HepG2 (cell line): ENCODE measurements at regions not wholly inside any gene's neighbourhood (a gene's known extent, or its start where the extent isn't known, plus 50 kb on each side); places are given as distances from the start of the nearest gene placed in this dataset.

Experiments
- ELF3 ChIP-seq: IDR thresholded peaks from 2 replicates; pipeline ENCODE4 v1.6.1; 2016; ENCODE audit warnings: missing genetic modification reagents, missing compliant biosample characterization
- POLR2A ChIP-seq, 2 experiments: IDR thresholded peaks; 2 replicates each; pipeline ENCODE4 v1.6.1; 2011; ENCODE audit warnings: low read depth in 2 of 2, low read length in 2 of 2, mild to moderate bottlenecking in 1 of 2, moderate library complexity in 1 of 2; ENCODE audit not compliant: insufficient read depth in 1 of 2
- POLR2AphosphoS5 ChIP-seq: IDR thresholded peaks from 2 replicates; pipeline ENCODE4 v1.6.1; 2012; ENCODE audit warnings: low read depth, low read length
- ZEB1 ChIP-seq: IDR thresholded peaks from 2 replicates; pipeline ENCODE4 v1.6.1; 2012; ENCODE audit warnings: mild to moderate bottlenecking, low read depth, inconsistent platforms; ENCODE audit not compliant: insufficient replicate concordance
- ZNF672 ChIP-seq: sonication (generic); formaldehyde crosslinking; IDR thresholded peaks from 2 replicates; pipeline ENCODE4 v1.8.1; 2022; ENCODE audit warnings: missing genetic modification reagents
- TF ChIP-seq, protein P1 (sequence below): sonication (generic); formaldehyde crosslinking; IDR thresholded peaks from 2 replicates; pipeline ENCODE4 v1.4.0; 2020; ENCODE audit warnings: missing genetic modification reagents
- TF ChIP-seq, protein P2 (sequence below): sonication (generic); formaldehyde crosslinking; IDR thresholded peaks from 2 replicates; pipeline ENCODE4 v1.5.0; 2020; ENCODE audit warnings: mild to moderate bottlenecking, missing genetic modification reagents, moderate library complexity

DNA sequence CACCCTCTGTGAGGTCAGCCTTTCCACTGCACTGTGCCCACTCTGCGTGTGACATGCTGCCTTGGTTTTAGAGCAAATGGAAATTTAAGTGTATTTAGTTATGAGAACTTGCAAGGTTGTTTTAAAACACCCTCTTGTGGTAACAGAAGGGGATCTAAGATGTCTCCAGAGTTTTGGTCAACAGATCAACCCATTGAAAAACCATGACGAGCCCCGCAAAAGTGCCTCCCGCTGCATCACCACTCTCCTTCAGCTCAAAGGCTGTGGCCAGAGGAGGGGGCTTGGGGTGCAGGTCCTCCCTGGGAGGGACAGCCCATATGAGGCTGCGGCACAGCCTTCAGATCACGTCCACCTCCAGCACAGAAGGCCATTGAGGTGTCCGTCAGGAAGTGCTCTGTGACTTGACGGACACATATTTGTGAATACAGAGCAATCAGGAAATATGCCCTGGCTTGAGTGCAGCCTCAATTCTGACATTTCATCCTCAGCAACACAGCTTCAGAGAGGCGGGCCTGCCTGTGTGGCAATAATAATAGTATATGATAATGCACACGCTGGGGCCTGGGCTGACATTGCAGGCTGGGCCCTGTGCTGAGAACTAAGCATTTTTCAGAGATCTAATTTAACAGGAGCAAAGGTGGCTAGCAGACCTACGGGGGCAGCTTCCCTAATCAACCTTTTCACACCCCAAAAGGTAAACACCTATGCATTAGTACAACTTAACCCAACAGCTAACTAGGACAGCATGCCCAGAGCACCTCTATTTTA is 213.9 kb downstream of the ANAPC1 start:
- TF ChIP-seq POLR2A (IDR thresholded peaks at IDR 0.05; ENCODE audit: insufficient read depth in 1 of 2, low read depth in 2 of 2, low read length in 2 of 2) (no peak), POLR2AphosphoS5 (no peak), ELF3 (CRISPR knock-in tag) (no peak), ZNF672 (no peak), ZEB1 (no peak)
- TF ChIP-seq, protein P1, sequence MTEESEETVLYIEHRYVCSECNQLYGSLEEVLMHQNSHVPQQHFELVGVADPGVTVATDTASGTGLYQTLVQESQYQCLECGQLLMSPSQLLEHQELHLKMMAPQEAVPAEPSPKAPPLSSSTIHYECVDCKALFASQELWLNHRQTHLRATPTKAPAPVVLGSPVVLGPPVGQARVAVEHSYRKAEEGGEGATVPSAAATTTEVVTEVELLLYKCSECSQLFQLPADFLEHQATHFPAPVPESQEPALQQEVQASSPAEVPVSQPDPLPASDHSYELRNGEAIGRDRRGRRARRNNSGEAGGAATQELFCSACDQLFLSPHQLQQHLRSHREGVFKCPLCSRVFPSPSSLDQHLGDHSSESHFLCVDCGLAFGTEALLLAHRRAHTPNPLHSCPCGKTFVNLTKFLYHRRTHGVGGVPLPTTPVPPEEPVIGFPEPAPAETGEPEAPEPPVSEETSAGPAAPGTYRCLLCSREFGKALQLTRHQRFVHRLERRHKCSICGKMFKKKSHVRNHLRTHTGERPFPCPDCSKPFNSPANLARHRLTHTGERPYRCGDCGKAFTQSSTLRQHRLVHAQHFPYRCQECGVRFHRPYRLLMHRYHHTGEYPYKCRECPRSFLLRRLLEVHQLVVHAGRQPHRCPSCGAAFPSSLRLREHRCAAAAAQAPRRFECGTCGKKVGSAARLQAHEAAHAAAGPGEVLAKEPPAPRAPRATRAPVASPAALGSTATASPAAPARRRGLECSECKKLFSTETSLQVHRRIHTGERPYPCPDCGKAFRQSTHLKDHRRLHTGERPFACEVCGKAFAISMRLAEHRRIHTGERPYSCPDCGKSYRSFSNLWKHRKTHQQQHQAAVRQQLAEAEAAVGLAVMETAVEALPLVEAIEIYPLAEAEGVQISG (CRISPR knock-in tag) = no peak
- TF ChIP-seq, protein P2, sequence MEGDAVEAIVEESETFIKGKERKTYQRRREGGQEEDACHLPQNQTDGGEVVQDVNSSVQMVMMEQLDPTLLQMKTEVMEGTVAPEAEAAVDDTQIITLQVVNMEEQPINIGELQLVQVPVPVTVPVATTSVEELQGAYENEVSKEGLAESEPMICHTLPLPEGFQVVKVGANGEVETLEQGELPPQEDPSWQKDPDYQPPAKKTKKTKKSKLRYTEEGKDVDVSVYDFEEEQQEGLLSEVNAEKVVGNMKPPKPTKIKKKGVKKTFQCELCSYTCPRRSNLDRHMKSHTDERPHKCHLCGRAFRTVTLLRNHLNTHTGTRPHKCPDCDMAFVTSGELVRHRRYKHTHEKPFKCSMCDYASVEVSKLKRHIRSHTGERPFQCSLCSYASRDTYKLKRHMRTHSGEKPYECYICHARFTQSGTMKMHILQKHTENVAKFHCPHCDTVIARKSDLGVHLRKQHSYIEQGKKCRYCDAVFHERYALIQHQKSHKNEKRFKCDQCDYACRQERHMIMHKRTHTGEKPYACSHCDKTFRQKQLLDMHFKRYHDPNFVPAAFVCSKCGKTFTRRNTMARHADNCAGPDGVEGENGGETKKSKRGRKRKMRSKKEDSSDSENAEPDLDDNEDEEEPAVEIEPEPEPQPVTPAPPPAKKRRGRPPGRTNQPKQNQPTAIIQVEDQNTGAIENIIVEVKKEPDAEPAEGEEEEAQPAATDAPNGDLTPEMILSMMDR (CRISPR knock-in tag) = no peak
